NCI-H187 treated with DMSO at 0.1 percent for 48 hours (cell line): ENCODE measurements at regions not wholly inside any gene's neighbourhood (a gene's known extent, or its start where the extent isn't known, plus 50 kb on each side); places are given as distances from the start of the nearest gene placed in this dataset.
"Not testable (repeated sequence)": the region's sequence is repeated elsewhere in the genome, so short reads cannot be mapped to it uniquely, and the experiment has no call there.

ENCODE experiments used
- DNase-seq: peaks from one replicate; lab custom pipeline; 2025; lab: John Stamatoyannopoulos, UW

DNA sequence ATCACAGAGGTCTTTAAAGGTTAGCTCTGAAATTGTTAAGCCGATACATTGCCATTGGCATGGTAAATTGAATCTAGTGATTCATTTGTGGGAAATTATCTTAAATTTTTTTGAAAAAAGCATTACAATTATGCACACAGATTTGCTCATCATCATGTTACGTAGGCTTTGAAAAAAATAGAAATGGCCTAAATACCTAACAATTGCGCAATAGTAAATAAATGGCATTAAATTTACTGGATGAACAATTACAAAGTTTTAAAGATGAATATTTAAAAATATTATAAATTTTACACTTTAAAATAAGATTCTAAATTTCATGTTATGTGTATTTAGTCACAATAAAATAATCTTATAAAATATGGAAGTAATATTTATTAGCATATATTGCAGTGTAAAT lies 171.3 kb downstream of the RPRM start:
- DNase-seq = no peak

DNA sequence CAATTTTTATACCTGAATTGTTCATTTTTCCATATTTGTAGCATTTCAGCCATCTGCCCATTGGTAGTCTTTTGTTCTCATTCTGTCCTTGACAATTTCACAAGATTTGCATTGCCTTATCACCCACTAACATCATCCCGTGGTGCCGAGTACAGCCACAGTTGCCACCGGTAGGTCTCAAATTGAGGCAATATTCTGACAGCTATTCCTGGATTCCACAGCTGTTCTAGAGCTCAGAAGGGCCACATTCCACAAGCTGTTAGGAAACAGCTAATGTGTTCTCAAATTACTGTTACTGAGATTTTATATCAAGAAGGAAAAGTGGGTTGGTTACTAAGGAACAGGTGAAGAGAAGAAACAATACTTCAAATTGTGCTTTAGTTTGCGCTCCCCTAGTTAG lies 178.8 kb downstream of the RPRM start:
- DNase-seq = no peak

DNA sequence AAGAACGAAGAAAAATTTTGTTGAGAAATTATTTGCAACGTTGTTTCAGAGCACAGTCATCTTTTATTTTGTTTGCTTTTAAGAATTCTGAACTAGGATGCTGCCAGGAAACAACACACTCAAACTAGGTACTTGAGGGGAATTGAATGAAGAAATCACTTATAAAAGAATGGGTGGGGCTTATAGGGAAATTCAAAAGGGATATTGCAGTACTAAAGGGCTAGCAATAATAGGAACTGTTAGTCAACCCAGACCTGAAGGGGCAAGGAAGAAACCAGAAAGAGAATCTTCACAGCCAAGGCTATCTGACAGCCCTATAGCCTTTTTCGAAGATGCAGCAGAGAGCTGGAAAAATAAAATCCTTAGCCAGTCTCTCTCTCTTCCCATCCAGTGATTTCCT lies 179.3 kb downstream of the RPRM start:
- no peak for DNase-seq

GRCh38 chr2:153294199-153294786 lies 184.3 kb downstream of the RPRM start:
- DNase-seq = no peak

DNA sequence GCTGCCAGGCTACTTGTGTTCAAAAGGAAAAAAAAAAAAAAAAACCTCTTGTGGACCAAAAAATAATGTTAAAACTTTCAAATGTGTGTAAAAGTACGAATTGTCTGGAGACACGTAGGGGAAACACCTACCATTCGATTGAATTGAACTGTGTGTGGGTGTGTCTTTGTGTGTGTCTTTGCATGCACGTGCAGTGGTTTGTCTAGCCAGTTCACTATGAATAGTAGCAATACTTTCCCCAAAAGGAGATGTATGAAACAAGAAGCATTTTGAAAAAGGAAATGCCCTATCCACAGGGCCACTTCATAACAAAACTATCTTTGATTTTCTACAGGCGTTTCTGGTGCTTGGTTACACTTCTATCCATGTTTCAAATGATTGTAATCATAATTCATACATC lies 186.8 kb downstream of the RPRM start:
- DNase-seq = no peak

DNA sequence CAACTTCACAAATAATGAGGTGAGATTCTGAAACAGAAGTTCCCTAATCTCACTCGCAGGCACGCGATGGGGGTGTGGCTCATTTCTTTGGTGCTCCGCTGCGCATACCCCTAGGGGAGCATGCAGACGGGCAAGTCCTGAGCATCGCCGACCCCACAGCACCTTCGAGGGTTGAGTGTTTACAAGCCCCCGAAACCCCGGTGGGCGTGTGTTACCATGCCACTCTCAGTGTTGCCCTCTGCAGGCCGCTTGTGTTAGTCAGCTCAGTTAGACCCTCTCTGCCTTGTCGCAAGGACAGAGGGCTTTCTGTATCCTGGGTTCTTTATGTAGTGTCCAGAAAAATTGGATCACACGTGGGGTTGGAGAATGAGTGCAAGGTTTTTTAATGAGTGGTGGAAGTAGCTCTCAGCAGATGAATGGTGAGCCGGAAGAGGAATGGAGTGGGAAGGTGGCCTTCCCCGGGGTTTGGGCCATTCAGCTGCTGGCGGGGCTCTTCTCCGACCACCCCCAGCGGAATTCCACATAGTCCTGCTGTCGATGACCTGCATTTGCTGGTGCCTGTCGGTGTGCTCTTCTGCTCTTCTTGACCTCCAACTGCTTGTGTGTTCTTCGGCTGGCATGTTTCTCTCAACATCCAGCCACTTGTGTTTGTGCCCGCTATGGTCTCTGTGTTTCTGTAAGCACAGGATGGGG lies 191.3 kb downstream of the RPRM start:
- DNase-seq = no peak

GRCh38 chr2:153268941-153269461 lies 209.6 kb downstream of the RPRM start:
- no peak for DNase-seq

DNA sequence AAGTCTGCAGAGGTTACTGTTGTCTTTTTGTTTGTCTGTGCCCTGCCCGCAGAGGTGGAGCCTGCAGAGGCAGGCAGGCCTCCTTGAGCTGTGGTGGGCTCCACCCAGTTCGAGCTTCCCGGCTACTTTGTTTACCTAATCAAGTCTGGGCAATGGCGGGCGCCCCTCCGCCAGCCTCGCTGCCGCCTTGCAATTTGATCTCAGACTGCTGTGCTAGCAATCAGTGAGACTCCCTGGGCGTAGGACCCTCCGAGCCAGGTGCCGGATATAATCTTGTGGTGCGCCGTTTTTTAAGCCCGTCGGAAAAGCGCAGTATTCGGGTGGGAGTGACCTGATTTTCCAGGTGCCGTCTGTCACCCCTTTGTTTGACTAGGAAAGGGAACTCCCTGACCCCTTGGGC lies 221.7 kb downstream of the RPRM start:
- not testable (repeated sequence) for DNase-seq

DNA sequence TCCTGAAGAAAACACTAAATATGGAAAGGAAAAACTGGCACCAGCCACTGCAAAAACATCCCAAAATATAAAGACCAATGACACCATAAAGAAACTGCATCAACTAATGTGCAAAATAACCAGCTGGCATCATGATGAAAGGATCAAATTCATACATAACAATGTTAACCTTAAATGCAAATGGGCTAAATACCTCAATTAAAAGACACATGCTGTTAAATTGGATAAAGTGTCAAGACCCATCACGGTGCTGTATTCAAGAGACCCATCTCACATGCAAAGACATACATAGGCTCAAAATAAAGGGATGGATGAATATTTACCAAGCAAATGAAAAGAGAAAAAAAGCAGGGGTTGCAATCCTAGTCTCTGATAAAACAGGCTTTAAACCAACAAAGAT lies 231.9 kb downstream of the RPRM start:
- DNase-seq = not testable (repeated sequence)

DNA sequence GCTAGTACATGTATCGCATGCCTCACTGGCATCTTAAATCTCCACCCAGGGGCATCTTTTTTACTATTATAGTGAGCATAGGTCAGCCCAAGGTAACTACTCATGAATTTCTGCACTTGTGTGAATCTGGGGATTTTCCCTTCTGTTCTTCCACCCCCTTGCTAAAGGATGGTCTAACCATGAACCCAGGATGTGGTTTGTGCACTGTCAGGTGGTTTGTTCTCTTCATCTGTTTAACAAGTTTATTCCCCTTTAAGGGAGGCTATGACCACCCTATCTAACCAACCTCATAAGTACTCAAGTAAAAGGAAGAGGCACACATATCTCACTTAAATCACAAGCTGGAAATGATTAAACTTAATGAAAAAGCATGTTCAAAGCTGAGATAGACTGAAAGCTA lies 243.0 kb downstream of the RPRM start:
- no peak for DNase-seq

GRCh38 chr2:153232464-153232863 lies 246.1 kb downstream of the RPRM start:
- no peak for DNase-seq

DNA sequence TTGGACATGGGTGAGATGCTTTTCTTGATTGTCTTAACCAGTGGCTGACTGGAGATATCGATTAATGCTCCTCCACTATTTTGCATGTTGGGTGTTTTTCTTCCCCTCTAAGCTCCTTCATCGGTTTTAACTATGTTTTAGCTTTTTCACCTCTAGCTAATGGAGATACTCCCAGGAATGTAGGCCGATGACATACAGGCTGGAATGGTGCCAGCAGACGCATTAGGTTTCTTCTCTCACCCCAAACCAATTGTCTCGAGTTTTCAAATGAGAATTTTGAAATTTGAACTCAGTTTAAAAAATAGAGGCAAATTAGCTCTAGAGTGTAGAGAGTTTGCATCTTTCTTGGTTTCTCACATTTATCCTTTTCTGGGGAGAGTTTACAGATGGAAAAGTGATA lies 247.6 kb downstream of the RPRM start:
- peak; percentile 0 for DNase-seq

GRCh38 chr2:153228904-153229303 lies 249.7 kb downstream of the RPRM start:
- no peak for DNase-seq

GRCh38 chr2:153227981-153228380 lies 250.6 kb downstream of the RPRM start:
- no peak for DNase-seq

GRCh38 chr2:153222231-153223165 lies 256.1 kb downstream of the RPRM start:
- DNase-seq = no peak

DNA sequence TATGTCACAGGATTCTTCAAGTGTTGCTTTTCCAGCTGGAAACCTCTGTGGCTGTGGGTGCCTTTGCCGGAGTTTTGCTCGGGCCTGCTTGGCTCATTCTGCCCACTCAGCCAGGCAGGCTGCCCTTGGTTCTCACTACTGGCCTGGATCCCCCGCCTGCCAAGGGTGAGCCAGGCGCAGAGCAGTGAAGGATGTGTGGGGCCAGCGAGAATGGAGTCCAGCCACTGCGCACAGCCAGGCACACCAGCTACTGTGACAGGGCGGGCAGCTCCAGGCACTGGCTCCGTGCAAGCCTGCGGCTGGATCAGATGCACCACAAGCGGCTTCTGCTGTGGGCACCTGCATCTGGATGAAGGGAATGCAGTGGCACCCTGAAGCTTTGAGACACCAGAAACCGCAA lies 257.1 kb downstream of the RPRM start:
- no peak for DNase-seq

DNA sequence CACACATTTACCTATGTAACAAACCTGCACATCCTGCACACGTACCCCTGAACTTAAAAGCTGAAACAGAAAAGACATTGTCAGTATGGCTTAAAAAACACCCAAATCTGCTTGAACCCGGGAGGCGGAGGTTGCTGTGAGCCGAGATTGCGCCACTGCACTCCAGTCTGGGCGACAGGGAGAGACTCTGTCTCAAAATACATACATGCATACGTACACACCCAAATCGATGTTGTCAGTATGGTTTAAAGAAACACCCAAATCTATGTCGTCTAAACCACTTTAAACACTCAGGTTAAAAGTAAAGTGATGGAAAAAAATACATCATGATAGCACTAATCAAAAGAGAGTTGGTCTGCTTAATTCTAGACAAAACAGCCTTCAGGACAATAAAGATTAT lies 257.5 kb downstream of the RPRM start:
- no peak for DNase-seq

DNA sequence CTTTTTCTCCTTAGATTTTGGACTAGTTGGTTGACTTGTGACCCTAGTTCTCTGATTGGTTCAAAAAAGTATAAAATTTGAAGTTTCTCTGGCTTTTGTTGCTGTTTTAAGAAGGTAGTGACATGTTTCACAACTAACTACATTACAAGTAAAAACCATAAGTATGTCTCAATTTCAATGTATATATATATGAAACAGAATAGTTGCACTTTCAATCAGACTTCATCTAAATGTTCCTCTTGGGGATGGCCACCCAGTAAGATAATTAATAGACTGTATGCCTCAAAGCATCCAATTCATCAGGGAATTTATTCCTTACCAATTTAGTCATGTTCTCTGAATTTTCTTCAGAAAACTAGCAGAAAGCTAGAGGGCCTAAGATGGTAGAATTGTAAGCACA lies 259.7 kb downstream of the RPRM start:
- DNase-seq = no peak

GRCh38 chr2:153214337-153214736 lies 264.2 kb downstream of the RPRM start:
- no peak for DNase-seq

GRCh38 chr2:153213022-153213421 lies 265.5 kb downstream of the RPRM start:
- DNase-seq = no peak

DNA sequence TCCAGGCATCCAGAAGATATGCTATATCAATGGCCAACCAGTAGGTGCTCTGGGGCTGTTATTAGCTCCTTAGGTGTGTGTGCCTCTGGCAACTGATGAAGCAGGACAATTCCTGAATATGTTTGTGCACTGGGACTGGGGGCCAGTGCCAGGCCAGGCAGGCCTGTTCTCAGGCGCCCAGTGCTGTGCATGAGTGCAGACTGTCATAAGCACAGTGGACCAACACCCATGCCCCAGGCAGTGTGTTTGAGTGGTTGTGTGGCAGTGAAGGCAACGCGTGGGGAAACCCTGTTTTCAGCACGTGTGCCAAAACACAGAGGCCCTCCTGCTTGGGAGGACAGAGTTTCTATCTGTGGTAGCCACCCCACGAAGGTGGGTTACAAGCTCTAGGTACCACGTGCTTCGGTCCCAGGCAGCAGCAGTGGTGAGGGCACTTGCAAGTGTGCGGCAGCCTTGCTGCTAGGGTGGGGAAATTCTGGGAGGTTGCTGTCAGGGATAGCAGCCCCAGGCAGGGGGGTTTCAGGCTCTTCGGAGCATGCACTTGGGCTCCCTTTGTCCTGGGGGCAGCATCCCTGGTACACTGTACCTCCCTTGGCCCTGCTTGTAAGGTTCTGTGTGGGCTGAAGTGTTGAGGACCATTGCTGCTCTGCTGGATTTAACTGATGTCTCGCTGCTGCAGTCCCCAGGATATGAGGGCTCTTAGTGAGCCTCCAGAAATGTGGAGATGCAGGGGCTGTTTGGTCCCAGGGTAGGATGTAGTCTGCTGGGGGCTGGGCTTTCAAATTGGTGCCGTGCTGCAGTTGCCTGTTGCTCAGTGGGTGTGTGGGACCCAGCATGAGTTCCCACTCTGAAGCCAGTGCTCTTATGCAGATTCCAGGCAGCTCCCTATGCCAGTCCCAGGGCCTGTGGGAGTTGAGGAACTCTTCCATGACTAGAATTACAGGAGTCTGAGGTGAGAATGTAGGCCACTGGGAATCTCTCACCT lies 280.9 kb downstream of the RPRM start:
- DNase-seq = no peak
